ENCODE measurements at regions not wholly inside any gene's neighbourhood (a gene's known extent, or its start where the extent isn't known, plus 50 kb on each side); places are given as distances from the start of the nearest gene placed in this dataset.

- no peak for DNase-seq
These were observed 377.1 kb downstream of the EFNA5 start for GRCh38 chr5:107293541-107294210.

DNA sequence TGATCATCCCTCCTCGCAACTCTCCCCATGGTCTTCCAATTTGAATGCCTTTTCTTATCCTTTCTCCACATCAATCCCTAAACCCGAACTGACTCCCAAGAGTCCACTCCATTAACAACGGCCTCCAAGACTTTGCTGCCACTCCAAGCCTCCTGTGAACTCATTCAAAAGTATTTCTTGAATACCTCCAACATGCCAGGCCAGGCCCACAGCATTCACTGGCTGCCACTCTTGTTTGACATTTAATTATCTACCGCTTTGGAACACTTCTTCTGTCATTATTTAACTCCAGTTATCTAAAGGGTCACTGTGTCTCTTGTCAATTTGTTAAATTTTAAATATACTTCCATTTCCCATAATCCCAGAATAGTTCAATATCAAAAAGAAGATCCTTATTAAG lies 378.9 kb downstream of the EFNA5 start:
- no peak for DNase-seq

DNA sequence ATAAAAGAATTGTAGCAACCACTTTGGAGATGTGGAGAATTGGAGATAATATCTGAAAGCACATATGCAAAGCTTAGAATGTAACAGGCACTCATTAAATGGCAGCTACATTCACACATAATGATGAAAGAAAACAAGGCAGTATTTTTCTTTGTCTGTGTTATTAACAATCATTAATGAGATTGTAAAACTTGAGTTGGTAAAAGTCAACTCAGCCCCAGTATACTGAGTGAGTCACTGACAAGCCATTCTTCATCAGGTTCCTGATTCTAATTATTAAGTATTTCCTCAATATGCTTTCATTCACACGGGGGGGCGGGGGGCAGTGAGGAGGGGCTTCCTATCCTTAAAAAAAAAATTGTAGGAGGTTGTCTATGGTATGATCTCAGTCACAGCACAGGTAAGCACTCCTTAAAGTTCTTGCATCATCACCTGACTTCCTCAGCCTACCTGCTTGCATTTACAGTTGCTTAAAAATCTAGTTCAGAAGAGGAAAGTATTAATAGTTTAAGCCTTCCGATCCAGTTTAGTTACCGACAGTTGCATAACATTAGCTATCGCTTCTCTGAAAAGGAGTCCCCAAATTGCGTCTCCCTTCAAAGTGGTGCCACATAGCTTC lies 379.8 kb downstream of the EFNA5 start:
- DNase-seq = no peak

DNA sequence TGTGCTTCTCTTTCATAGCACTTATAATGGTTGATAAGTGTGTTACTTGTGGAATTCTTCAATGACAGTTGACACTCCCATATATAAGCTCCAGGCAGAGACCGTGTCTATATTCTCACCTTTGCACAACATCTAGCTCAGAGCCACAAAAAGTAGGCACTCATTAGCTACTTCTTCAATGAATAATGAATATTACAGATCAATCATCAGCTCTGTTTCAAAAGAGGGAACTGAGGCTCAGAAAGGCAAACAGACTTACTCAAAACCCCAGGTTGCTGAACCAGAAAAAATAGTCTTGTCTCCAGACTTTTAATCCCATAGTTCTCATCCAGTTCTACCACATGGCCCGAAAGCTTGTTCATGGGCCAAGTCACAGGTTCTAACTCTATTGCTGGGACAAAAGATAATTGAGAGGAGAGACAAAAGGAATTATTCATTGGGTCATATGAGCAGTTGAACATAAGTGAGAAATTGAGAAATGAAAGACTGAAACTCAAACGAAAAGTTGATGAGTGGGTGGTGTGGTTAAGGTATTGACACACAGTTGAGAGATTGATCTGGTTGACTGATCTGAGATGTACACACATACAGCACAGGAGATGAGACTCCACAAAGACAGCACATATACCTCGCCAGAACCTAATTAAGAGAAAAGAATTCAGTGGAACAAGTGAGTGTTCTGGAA lies 381.6 kb downstream of the EFNA5 start:
- no peak for DNase-seq

DNA sequence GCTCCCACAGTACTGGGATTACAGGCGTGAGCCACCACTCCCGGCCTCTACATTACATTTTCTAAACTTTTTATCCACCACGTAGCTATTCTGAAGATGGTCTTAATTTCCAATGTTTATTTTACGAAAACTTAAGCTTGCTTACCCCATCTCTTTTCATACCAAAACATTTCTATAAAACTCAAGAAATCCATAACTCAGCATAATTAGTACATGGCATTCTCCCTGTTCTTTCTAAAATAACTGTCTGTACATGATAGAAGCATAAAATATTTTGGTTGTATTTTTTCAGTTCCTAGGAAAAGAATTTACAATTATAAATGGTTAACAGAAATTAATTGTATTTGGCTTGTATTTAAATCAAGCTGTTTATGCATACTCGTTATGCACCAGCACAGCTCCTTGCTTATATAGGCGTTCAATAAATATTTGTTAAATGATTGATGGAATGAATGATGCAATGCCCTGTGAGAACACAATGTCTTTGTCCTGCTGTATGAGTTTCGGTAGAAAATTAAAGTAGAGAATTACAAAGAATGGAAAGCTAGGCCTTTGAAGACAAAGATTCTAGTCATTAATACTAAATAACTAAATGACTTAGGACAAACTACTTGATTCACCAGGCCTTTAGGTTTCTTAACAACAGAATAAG lies 384.2 kb downstream of the EFNA5 start:
- DNase-seq = no peak

GRCh38 chr5:107285772-107286171 lies 385.0 kb downstream of the EFNA5 start:
- no peak for DNase-seq

- no peak for DNase-seq
These were observed 385.8 kb downstream of the EFNA5 start for GRCh38 chr5:107284822-107285525.

- no peak for DNase-seq
These were observed 388.7 kb downstream of the EFNA5 start for GRCh38 chr5:107282061-107282460.

DNA sequence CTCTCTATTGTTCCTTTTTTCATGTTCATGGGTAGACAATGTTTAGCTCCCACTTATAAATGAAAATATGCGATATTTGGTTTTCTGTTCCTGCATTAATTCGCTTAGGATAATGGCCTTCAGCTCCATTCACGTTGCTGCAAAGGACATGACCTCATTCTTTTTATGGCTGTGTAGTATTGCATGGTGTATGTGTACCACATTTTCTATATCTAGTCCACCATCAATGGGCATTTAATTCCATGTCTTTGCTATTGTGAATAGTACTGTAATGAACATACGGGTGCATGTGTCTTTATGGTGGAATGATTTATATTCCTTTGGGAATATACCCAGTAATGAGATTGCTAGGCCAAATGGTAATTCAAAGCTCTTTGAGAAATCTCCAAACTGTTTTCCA lies 392.0 kb downstream of the EFNA5 start:
- no peak for DNase-seq

GRCh38 chr5:107277485-107278125 lies 393.1 kb downstream of the EFNA5 start:
- no peak for DNase-seq

DNA sequence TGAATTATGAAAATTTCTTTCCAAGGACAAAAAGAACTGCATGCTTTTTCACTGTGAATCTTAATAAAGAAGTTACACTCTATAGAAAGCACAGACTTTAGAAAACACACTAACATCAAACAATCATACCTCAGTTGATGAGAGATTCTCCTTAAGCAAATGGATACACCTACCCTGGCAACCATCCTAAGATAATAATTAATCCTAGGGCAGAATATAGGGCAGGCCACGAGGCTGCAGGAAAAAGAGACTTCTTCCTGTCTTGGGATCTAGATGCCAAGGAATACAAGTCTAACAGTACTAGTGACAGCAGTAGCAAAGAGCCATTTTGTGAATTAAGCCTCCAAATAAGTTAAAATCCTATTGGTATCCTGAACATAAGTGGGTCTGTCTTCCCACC lies 395.4 kb downstream of the EFNA5 start:
- no peak for DNase-seq

DNA sequence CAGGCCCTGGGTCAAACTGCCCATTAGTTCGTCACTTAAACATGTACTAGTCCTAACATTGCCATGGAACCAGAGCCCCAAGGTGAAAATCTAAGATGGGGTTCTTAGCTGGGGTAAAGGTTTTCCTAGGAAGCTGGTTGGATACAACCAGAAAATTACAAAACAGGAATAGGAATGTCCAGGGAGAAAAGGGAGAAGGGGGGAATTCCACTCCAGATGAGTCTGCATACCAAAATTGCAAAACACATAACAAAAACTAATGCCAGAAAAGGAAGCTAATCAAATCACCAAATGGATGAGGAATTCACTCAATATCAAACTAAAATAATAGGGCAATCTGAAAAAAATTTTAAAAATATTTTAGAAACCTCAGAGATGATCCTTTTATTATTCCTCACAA lies 396.2 kb downstream of the EFNA5 start:
- no peak for DNase-seq

- DNase-seq = no peak
These were observed 397.8 kb downstream of the EFNA5 start for GRCh38 chr5:107272954-107273353.

- DNase-seq = no peak
These were observed 398.2 kb downstream of the EFNA5 start for GRCh38 chr5:107272509-107272908.

GRCh38 chr5:107271682-107272350 lies 398.9 kb downstream of the EFNA5 start:
- DNase-seq = no peak

GRCh38 chr5:107270561-107270960 lies 400.2 kb downstream of the EFNA5 start:
- DNase-seq = no peak

- DNase-seq = no peak
These were observed 401.1 kb downstream of the EFNA5 start for GRCh38 chr5:107269678-107270077.

DNA sequence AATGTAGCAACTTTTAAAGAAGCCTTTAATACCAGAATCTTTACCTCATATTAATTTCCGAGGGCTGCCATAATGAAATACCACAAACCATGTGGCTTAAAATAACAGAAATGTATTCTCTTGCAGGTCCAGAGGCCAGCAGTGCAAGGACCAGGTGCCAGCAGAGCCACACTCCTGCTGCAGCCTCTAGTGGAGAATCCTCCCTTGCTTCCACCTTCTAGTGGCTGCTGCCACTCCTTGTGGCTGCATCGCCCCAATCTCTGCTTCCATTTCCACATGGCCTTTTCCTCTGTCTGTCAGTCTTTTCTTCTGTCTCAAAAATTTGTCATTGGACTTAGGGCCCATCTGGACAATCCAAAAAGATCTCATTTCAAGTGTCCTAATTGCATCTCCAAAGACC lies 401.5 kb downstream of the EFNA5 start:
- no peak for DNase-seq

DNA sequence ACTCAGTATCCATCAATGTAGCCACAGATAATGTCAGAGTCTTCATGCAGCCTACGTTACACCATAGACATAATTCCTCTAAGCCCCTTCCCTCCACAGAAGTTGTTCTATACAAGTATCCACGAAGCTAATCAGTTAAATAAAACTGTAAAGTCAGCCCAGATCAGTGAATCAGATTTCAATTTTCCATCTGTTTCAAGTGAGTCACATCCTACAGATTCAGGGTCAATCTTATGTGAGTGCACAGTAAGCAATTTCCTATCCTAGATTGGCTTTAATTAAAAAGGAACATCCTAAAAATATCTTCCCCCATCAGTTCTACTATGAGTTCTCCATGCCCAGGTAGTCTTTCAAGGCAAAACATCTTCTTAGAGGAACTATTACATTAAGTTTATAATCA lies 402.5 kb downstream of the EFNA5 start:
- DNase-seq = no peak

DNA sequence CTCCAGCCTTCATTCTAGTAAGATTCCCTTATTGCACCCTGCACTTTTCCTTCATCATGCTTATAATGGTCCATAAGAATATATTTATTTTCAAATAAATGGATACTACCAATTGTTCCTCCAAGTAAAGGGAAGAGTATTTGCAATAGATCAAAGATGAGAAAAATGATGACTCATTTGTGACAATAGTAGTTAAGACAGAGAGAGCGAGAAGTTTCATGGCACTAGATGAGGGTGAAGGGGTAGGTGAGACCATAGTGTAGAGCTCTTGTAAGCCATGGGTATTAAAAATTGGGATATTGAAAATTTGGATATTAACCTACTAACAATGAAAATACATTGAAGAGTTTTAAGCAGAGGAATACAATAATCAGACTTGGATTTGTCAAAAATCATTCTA lies 404.6 kb downstream of the EFNA5 start:
- DNase-seq = no peak

DNA sequence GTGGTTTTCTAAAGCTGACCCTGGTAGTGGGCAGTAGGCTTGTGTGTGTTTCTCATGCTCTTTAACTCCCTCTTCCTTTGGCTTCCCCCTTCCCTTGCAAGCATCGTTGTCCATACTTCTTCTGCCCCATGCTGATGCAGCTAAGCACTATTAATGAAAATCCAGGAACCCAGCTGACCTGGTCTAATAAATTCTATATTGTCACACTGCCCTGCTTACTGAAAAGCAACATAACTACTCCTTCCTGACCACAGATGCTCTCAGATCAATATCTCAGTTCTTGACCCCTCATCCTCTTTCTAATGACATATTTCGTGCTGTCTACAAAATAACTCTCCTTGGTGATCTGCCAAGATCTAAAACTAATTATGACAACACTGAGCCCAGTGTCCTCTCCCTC lies 405.5 kb downstream of the EFNA5 start:
- no peak for DNase-seq
